Right lobe of liver (tissue), 6 donors: ENCODE measurements at regions not wholly inside any gene's neighbourhood (a gene's known extent, or its start where the extent isn't known, plus 50 kb on each side); places are given as distances from the start of the nearest gene placed in this dataset.

Source experiments
- ATAC-seq, 4 donors: fragments of 200-7000 bp; cut with Tn5 transposase; one replicate each; pipeline ENCODE4 v1.9.1; 2020; ENCODE audit warnings: mild to moderate bottlenecking in 4 of 4, moderate library complexity in 4 of 4
- DNase-seq, 3 donors: peaks; one replicate each; pipeline ENCODE4 v3.0.0-alpha.2; 2020
- H3K27ac ChIP-seq, 3 donors: fragments of 200-600 bp; one replicate each; pipeline ENCODE4 v1.8.0; 2022
- H3K27me3 ChIP-seq, 2 donors: fragments of 200-600 bp; one replicate each; pipeline ENCODE4 v1.8.0; 2022
- H3K36me3 ChIP-seq, 4 donors: fragments of 200-600 bp; sonication (generic) in 1 of 4; one replicate each; pipeline versions ENCODE4 v1.5.1 to v1.8.0; 2017 to 2022; ENCODE audit warnings: control low read depth in 1 of 4
- H3K4me1 ChIP-seq, 4 donors: fragments of 200-600 bp; sonication (generic) in 1 of 4; one replicate each; pipeline versions ENCODE4 v1.5.1 to v1.8.0; 2017 to 2022; ENCODE audit warnings: control low read depth in 1 of 4
- H3K4me3 ChIP-seq, 3 donors: fragments of 200-600 bp; one replicate each; pipeline ENCODE4 v1.8.0; 2022
- H3K9me3 ChIP-seq, 4 donors: fragments of 200-600 bp; sonication (generic) in 1 of 4; one replicate each; pipeline versions ENCODE4 v1.5.1 to v1.8.0; 2017 to 2022; ENCODE audit warnings: control low read depth in 1 of 4
- CTCF ChIP-seq, 4 donors: fragments of 200-600 bp in 3 of 4; fragments of 450-650 bp in 1 of 4; IDR thresholded peaks; one replicate each; pipeline versions ENCODE4 v1.5.1 to v1.8.0; 2016 to 2022; ENCODE audit warnings: antibody characterized with exemption in 4 of 4, mild to moderate bottlenecking in 2 of 4
- POLR2A ChIP-seq: fragments of 450-650 bp; IDR thresholded peaks from one replicate; pipeline ENCODE4 v1.6.1; 2017; ENCODE audit warnings: antibody characterized with exemption, mild to moderate bottlenecking
- WGBS: methylation state at CpG from one replicate; pipeline ENCODE4 v1.1.6; 2018; ENCODE audit warnings: low coverage, low lambda C conversion rate; ENCODE audit not compliant: insufficient coverage; ENCODE audit errors: missing lambda C conversion rate; 5-methylcytosine and 5-hydroxymethylcytosine counted together
- intact Hi-C, 2 donors: fragments of 100-400 bp; cut with DNase I; formaldehyde crosslinking; loops; one replicate each; pipeline versions ENCODE4 v1.11.2 to v1.14.1; 2022
- donor health status: DM: no; HTN: yes; CAD: no.
- donor health status: DM: no; HTN: no; CAD: no.
- donor health status: DM: no; HTN: no; CAD: no.
- donor health status: DM: no; HTN: yes; CAD: no.
- donor health status: DM: no; HTN: yes; CAD: no.

GRCh38 chr15:67914537-67915460, 75.0 kb upstream of the RNU6-1 start:
- ATAC-seq (peak; percentile 13 to 68 (median 54)), DNase-seq (peak in 2 of 3 donors; percentile 20 to 82)
- intact Hi-C loops, result no loop called here
- Histone ChIP-seq H3K9me3 (peaks cover 0 to 2% (median 0%) of the 10 kb centered on the region in 4 donors), H3K4me3 (peak overlapping the region in 2 of 3 donors; percentile 1 to 14), H3K27ac (peak overlapping the region; percentile 34 to 71 (median 42)), H3K27me3 (no peaks in the 10 kb centered on the region), H3K36me3 (no peaks in the 10 kb centered on the region), H3K4me1 (peaks cover 0 to 45% (median 25%) of the 10 kb centered on the region in 4 donors)
- 12% methylated on average over 6 of the region's 6 CpGs for WGBS
- no peak for TF ChIP-seq CTCF (IDR thresholded peaks at IDR 0.05)
- TF ChIP-seq POLR2A, result no peak

- H3K9me3 ChIP-seq, result peaks cover 0 to 2% (median 0%) of the 10 kb centered on the region in 4 donors
- intact Hi-C loops, result no loop called here
- H3K36me3 ChIP-seq, result no peaks in the 10 kb centered on the region
- peak overlapping the region in 2 of 3 donors; percentile 1 to 14 for H3K4me3 ChIP-seq
- WGBS, result 23% methylated on average over 5 of the region's 7 CpGs
- DNase-seq, result peak; percentile 84 to 92 (median 89)
- peaks cover 0 to 45% (median 25%) of the 10 kb centered on the region in 4 donors for H3K4me1 ChIP-seq
- no peak for TF ChIP-seq POLR2A
- TF ChIP-seq CTCF (IDR thresholded peaks at IDR 0.05), result no peak
- peak overlapping the region; percentile 34 to 71 (median 42) for H3K27ac ChIP-seq
- no peaks in the 10 kb centered on the region for H3K27me3 ChIP-seq
- peak; percentile 84 to 88 (median 87) for ATAC-seq
Observed at GRCh38 chr15:67915461-67916374, 75.9 kb upstream of the RNU6-1 start.

- Histone ChIP-seq H3K27ac (no peak overlapping the region), H3K36me3 (no peaks in the 10 kb centered on the region), H3K27me3 (no peaks in the 10 kb centered on the region), H3K9me3 (peaks cover 0 to 2% (median 0%) of the 10 kb centered on the region in 4 donors), H3K4me3 (no peak overlapping the region), H3K4me1 (peaks cover 0 to 45% (median 25%) of the 10 kb centered on the region in 4 donors)
- no peak for ATAC-seq
- 46% methylated on average over 2 of the region's 2 CpGs for WGBS
- DNase-seq, result no peak
- no peak for TF ChIP-seq POLR2A
- no peak for TF ChIP-seq CTCF (IDR thresholded peaks at IDR 0.05)
- intact Hi-C loops, result no loop called here
Observed at GRCh38 chr15:67916565-67916964, 76.7 kb upstream of the RNU6-1 start.

GRCh38 chr15:67917037-67917436, 77.2 kb upstream of the RNU6-1 start:
- TF ChIP-seq POLR2A (no peak), CTCF (IDR thresholded peaks at IDR 0.05) (peak in 1 of 4 donors; percentile 10)
- no peak overlapping the region for H3K27ac ChIP-seq
- no peaks in the 10 kb centered on the region for H3K9me3 ChIP-seq
- H3K36me3 ChIP-seq, result no peaks in the 10 kb centered on the region
- peak; percentile 65 to 81 (median 73) for DNase-seq
- intact Hi-C loops, result no loop called here
- peaks cover 0 to 45% (median 25%) of the 10 kb centered on the region in 4 donors for H3K4me1 ChIP-seq
- no peaks in the 10 kb centered on the region for H3K27me3 ChIP-seq
- H3K4me3 ChIP-seq, result no peak overlapping the region
- WGBS, result 90% methylated on average over 4 of the region's 4 CpGs
- ATAC-seq, result peak; percentile 62 to 86 (median 72)
